B cell (primary cell): ENCODE measurements at regions not wholly inside any gene's neighbourhood (a gene's known extent, or its start where the extent isn't known, plus 50 kb on each side); places are given as distances from the start of the nearest gene placed in this dataset.

Source experiments
- ATAC-seq: fragments of 200-7000 bp; cut with Tn5 transposase; one replicate; pipeline ENCODE4 v1.10.0; 2021; ENCODE audit warnings: low read depth, mild to moderate bottlenecking, moderate number of reproducible peaks, moderate library complexity
- CTCF ChIA-PET: fragments of 350-600 bp; sonication (Branson Sonifier 250); formaldehyde crosslinking; loops from one replicate; lab custom pipeline; 2021; ENCODE audit warnings: antibody characterized with exemption, inconsistent platforms; lab: Charles Lee
- POLR2A ChIA-PET: fragments of 350-600 bp; sonication (Branson Sonifier 250); formaldehyde crosslinking; loops from one replicate; lab custom pipeline; 2021; ENCODE audit warnings: antibody characterized with exemption; lab: Charles Lee
- DNase-seq: peaks from one replicate; pipeline ENCODE4 v3.0.0; 2013
- H2AFZ ChIP-seq: 2 replicates; pipeline ENCODE4 v1.6.1; 2012; ENCODE audit warnings: mild to moderate bottlenecking, low read depth, low read length; ENCODE audit not compliant: insufficient read depth, poor library complexity, severe bottlenecking
- H3K27ac ChIP-seq, 2 donors: 1 replicate in 1 of 2; 2 replicates in 1 of 2; pipeline ENCODE4 v1.5.1; 2012 to 2013; ENCODE audit warnings: low read length in 2 of 2, mild to moderate bottlenecking in 2 of 2, moderate library complexity in 1 of 2
- H3K27me3 ChIP-seq, 4 experiments: fragments of 200-600 bp in 1 of 4; sonication (generic) in 1 of 4; replicated peaks in 1 of 4; 1 replicate in 2 of 4; 2 replicates in 2 of 4; pipeline versions ENCODE4 v1.6.1 to v1.7.0; 2013 to 2016; ENCODE audit warnings: low read length in 3 of 4, mild to moderate bottlenecking in 2 of 4, mixed read lengths in 1 of 4, moderate library complexity in 1 of 4; ENCODE audit not compliant: insufficient read depth in 4 of 4, control insufficient read depth in 3 of 4; ENCODE audit errors: control extremely low read depth in 1 of 4
- H3K36me3 ChIP-seq, 2 experiments: replicated peaks in 1 of 2; 1 replicate in 1 of 2; 2 replicates in 1 of 2; pipeline versions ENCODE4 v1.6.1 to v1.7.1; 2013; ENCODE audit warnings: low read length in 1 of 2; ENCODE audit not compliant: insufficient read depth in 2 of 2, control insufficient read depth in 1 of 2; ENCODE audit errors: control extremely low read depth in 1 of 2, extremely low read depth in 1 of 2
- H3K4me1 ChIP-seq, 2 donors: fragments of 200-600 bp in 1 of 2; sonication (generic) in 1 of 2; 1 replicate in 1 of 2; 2 replicates in 1 of 2; pipeline versions ENCODE4 v1.5.1 to v1.6.1; 2013 to 2017; ENCODE audit warnings: low read length in 2 of 2; ENCODE audit not compliant: control insufficient read depth in 2 of 2, insufficient read depth in 2 of 2
- H3K4me2 ChIP-seq: replicated peaks from 2 replicates; pipeline ENCODE3; 2012; ENCODE audit warnings: mild to moderate bottlenecking, low read depth, low read length; ENCODE audit not compliant: poor library complexity, severe bottlenecking
- H3K4me3 ChIP-seq, 5 experiments: fragments of 200-600 bp in 1 of 5; sonication (generic) in 1 of 5; 1 replicate in 3 of 5; 2 replicates in 2 of 5; pipeline versions ENCODE4 v1.5.1 to v1.7.0; 2011 to 2016; ENCODE audit warnings: low read length in 4 of 5, mild to moderate bottlenecking in 4 of 5, low read depth in 2 of 5, control low read depth in 1 of 5, moderate library complexity in 1 of 5; ENCODE audit not compliant: insufficient read depth in 1 of 5; ENCODE audit errors: control extremely low read depth in 1 of 5, extremely low read depth in 1 of 5
- H3K79me2 ChIP-seq: fragments of 200-600 bp; sonication (generic); one replicate; pipeline ENCODE4 v1.6.0; 2016; ENCODE audit warnings: low read length; ENCODE audit not compliant: control insufficient read depth, insufficient read depth
- H3K9ac ChIP-seq: fragments of 200-600 bp; sonication (generic); 2 replicates; pipeline ENCODE4 v1.6.1; 2017; ENCODE audit warnings: mild to moderate bottlenecking, low read length, moderate library complexity
- H3K9me3 ChIP-seq, 3 donors: one replicate each; pipeline versions ENCODE4 v1.6.1 to v1.7.1; 2013; ENCODE audit warnings: low read length in 2 of 3; ENCODE audit not compliant: control insufficient read depth in 2 of 3, insufficient read depth in 1 of 3; ENCODE audit errors: control extremely low read depth in 1 of 3
- H4K20me1 ChIP-seq: 2 replicates; pipeline ENCODE4 v1.6.0; 2012; ENCODE audit warnings: mild to moderate bottlenecking, low read length; ENCODE audit not compliant: insufficient read depth, control insufficient read depth, poor library complexity, severe bottlenecking
- H3K27ac Mint-ChIP-seq: one replicate; pipeline ENCODE4 v1.8.0; 2021; ENCODE audit warnings: mixed read lengths
- H3K27me3 Mint-ChIP-seq: one replicate; pipeline ENCODE4 v1.8.0; 2021; ENCODE audit warnings: mixed read lengths
- H3K4me1 Mint-ChIP-seq: one replicate; pipeline ENCODE4 v1.8.0; 2021; ENCODE audit warnings: mixed read lengths
- H3K4me3 Mint-ChIP-seq: one replicate; pipeline ENCODE4 v1.8.0; 2021; ENCODE audit warnings: mixed read lengths
- H3K9me3 Mint-ChIP-seq: one replicate; pipeline ENCODE4 v1.8.0; 2022; ENCODE audit warnings: mixed read lengths; ENCODE audit not compliant: insufficient read depth
- CTCF ChIP-seq: fragments of 200-600 bp; IDR thresholded peaks from one replicate; pipeline ENCODE4 v1.8.0; 2022; ENCODE audit warnings: antibody characterized with exemption, mild to moderate bottlenecking
- EZH2 ChIP-seq: IDR thresholded peaks from 2 replicates; pipeline ENCODE4 v1.6.1; 2012; ENCODE audit warnings: borderline replicate concordance, low read depth, mild to moderate bottlenecking, moderate library complexity, low read length; ENCODE audit not compliant: insufficient read depth, poor library complexity, severe bottlenecking
- WGBS: methylation state at CpG from one replicate; pipeline ENCODE4 v1.1.5; 2013; ENCODE audit warnings: missing lambda C conversion rate; ENCODE audit not compliant: insufficient coverage; 5-methylcytosine and 5-hydroxymethylcytosine counted together
- intact Hi-C: fragments of 100-400 bp; cut with micrococcal nuclease; formaldehyde crosslinking; loops from one replicate; pipeline ENCODE4 v1.10.0; 2022

GRCh38 chr6:6788394-6789032, 200.0 kb downstream of the LY86 start:
- no peaks in the 10 kb centered on the region for H3K79me2 ChIP-seq
- Mint-ChIP-seq H3K4me1 (peaks cover under 1% of the 10 kb centered on the region), H3K4me3 (no peak overlapping the region), H3K9me3 (no peaks in the 10 kb centered on the region), H3K27me3 (no peaks in the 10 kb centered on the region), H3K27ac (no peak overlapping the region)
- no peak overlapping the region for H3K27ac ChIP-seq
- 60% methylated on average over 1 of the region's 4 CpGs for WGBS
- H3K9me3 ChIP-seq = no peaks in the 10 kb centered on the region
- H3K4me1 ChIP-seq = no peaks in the 10 kb centered on the region
- no peak overlapping the region for H3K4me2 ChIP-seq
- H4K20me1 ChIP-seq = no peaks in the 10 kb centered on the region
- H3K9ac ChIP-seq = no peak overlapping the region
- no peak overlapping the region for H2AFZ ChIP-seq
- CTCF ChIA-PET = interaction anchor here (0.6 to 1.3 kb wide), 6 partner anchors 11 to 458 kb away, joined by 3 to 9 read pairs (median 3); no protein-coding TSS in a partner anchor
- H3K36me3 ChIP-seq = no peaks in the 10 kb centered on the region
- POLR2A ChIA-PET = no interaction called here
- no peak overlapping the region for H3K4me3 ChIP-seq
- intact Hi-C loops = loop anchor here (2.0 kb wide), 1 partner anchor 450 kb away; no protein-coding TSS in a partner anchor
- ATAC-seq = peak; percentile 69
- TF ChIP-seq CTCF (peak; percentile 76), EZH2 (no peak)
- H3K27me3 ChIP-seq = no peaks in the 10 kb centered on the region
- peak; percentile 46 for DNase-seq

- Mint-ChIP-seq H3K4me1 (peaks cover 6% of the 10 kb centered on the region), H3K9me3 (no peaks in the 10 kb centered on the region), H3K27ac (no peak overlapping the region), H3K27me3 (peaks cover 3% of the 10 kb centered on the region), H3K4me3 (no peak overlapping the region)
- no peak overlapping the region for H3K4me3 ChIP-seq
- no peaks in the 10 kb centered on the region for H4K20me1 ChIP-seq
- H3K27me3 ChIP-seq = no peaks in the 10 kb centered on the region
- H3K9me3 ChIP-seq = no peaks in the 10 kb centered on the region
- DNase-seq (no peak), ATAC-seq (no peak)
- 87% methylated on average over 4 of the region's 5 CpGs for WGBS
- TF ChIP-seq CTCF (no peak), EZH2 (no peak)
- no peaks in the 10 kb centered on the region for H3K36me3 ChIP-seq
- intact Hi-C loops = no loop called here
- H2AFZ ChIP-seq = no peak overlapping the region
- H3K9ac ChIP-seq = no peak overlapping the region
- ChIA-PET CTCF (no interaction called here), POLR2A (no interaction called here)
- no peaks in the 10 kb centered on the region for H3K79me2 ChIP-seq
- no peak overlapping the region for H3K27ac ChIP-seq
- peaks cover 3 to 6% of the 10 kb centered on the region in 2 donors for H3K4me1 ChIP-seq
- H3K4me2 ChIP-seq = no peak overlapping the region
Observed at GRCh38 chr6:6790393-6790792, 201.9 kb downstream of the LY86 start.
